DOHH2 (cell line): ENCODE measurements at regions not wholly inside any gene's neighbourhood (a gene's known extent, or its start where the extent isn't known, plus 50 kb on each side); places are given as distances from the start of the nearest gene placed in this dataset.
"Not testable (repeated sequence)": the region's sequence is repeated elsewhere in the genome, so short reads cannot be mapped to it uniquely, and the experiment has no call there.

ENCODE experiments used
- H3F3A ChIP-seq: fragments of 200-600 bp; sonication (generic), shearing (Covaris generic); 2 replicates; pipeline ENCODE4 v1.6.0; 2016; ENCODE audit warnings: antibody characterized with exemption, mild to moderate bottlenecking; ENCODE audit not compliant: control insufficient read depth, insufficient read depth
- H3K27ac ChIP-seq: fragments of 200-600 bp; sonication (generic); 2 replicates; pipeline ENCODE4 v1.5.1; 2014; ENCODE audit warnings: low read depth, mild to moderate bottlenecking, low read length, moderate library complexity
- H3K27me3 ChIP-seq: fragments of 200-600 bp; sonication (generic); 2 replicates; pipeline ENCODE4 v1.6.1; 2014; ENCODE audit warnings: mild to moderate bottlenecking, low read length, mixed read lengths; ENCODE audit not compliant: control insufficient read depth
- H3K36me3 ChIP-seq: fragments of 200-600 bp; sonication (generic); 2 replicates; pipeline ENCODE4 v1.6.1; 2014; ENCODE audit warnings: mild to moderate bottlenecking, low read length, moderate library complexity, mixed read lengths; ENCODE audit not compliant: control insufficient read depth
- H3K4me1 ChIP-seq: fragments of 200-600 bp; sonication (generic); 2 replicates; pipeline ENCODE4 v1.6.1; 2014; ENCODE audit warnings: mild to moderate bottlenecking, low read length, mixed read lengths; ENCODE audit not compliant: control insufficient read depth
- H3K4me2 ChIP-seq: fragments of 200-600 bp; sonication (generic); 2 replicates; pipeline ENCODE4 v1.6.0; 2014; ENCODE audit warnings: mild to moderate bottlenecking, low read length, moderate library complexity
- H3K4me3 ChIP-seq: fragments of 200-600 bp; sonication (generic); 2 replicates; pipeline ENCODE4 v1.5.1; 2014; ENCODE audit warnings: mild to moderate bottlenecking, low read length, mixed read lengths
- H3K79me2 ChIP-seq: fragments of 200-600 bp; sonication (generic); 2 replicates; pipeline ENCODE4 v1.6.1; 2014; ENCODE audit warnings: mild to moderate bottlenecking, low read length, mixed read lengths; ENCODE audit not compliant: control insufficient read depth
- H3K9me2 ChIP-seq: fragments of 200-600 bp; sonication (generic); replicated peaks from 2 replicates; pipeline ENCODE4 v1.6.1; 2014; ENCODE audit warnings: mild to moderate bottlenecking, low read length, mixed read lengths; ENCODE audit not compliant: control insufficient read depth
- H3K9me3 ChIP-seq: fragments of 200-600 bp; sonication (generic); 2 replicates; pipeline ENCODE4 v1.6.1; 2014; ENCODE audit warnings: antibody characterized with exemption, low read length, mixed read lengths; ENCODE audit not compliant: control insufficient read depth, insufficient read depth
- H4K20me1 ChIP-seq: fragments of 200-600 bp; sonication (generic); 2 replicates; pipeline ENCODE4 v1.6.0; 2014; ENCODE audit warnings: low read depth, mild to moderate bottlenecking, antibody characterized with exemption, low read length, moderate library complexity; ENCODE audit not compliant: control insufficient read depth, insufficient read depth
- CTCF ChIP-seq: fragments of 200-600 bp; sonication (generic); IDR thresholded peaks from one replicate; pipeline ENCODE4 v1.5.1; 2014; ENCODE audit warnings: antibody characterized with exemption, mild to moderate bottlenecking, low read depth, low read length; ENCODE audit not compliant: poor library complexity, severe bottlenecking
- EZH2phosphoT487 ChIP-seq: fragments of 200-600 bp; sonication (generic); IDR thresholded peaks from 2 replicates; pipeline ENCODE4 v1.6.1; 2017; ENCODE audit warnings: borderline replicate concordance, mild to moderate bottlenecking, antibody characterized with exemption, low read length, moderate library complexity, mixed read lengths

GRCh38 chr18:1034971-1035370 is 130.3 kb downstream of the ADCYAP1 start:
- Histone ChIP-seq H3K27me3 (no peaks in the 10 kb centered on the region), H3K9me2 (no peaks in the 10 kb centered on the region), H3F3A (no peaks in the 10 kb centered on the region), H3K4me1 (no peaks in the 10 kb centered on the region), H3K79me2 (no peaks in the 10 kb centered on the region), H3K27ac (no peak overlapping the region), H3K4me3 (no peak overlapping the region), H3K36me3 (no peaks in the 10 kb centered on the region), H3K4me2 (no peak overlapping the region), H4K20me1 (no peaks in the 10 kb centered on the region), H3K9me3 (no peaks in the 10 kb centered on the region)
- TF ChIP-seq CTCF (no peak), EZH2phosphoT487 (no peak)

- Histone ChIP-seq H3K27me3 (no peaks in the 10 kb centered on the region), H3K4me1 (no peaks in the 10 kb centered on the region), H3K9me3 (no peaks in the 10 kb centered on the region), H4K20me1 (no peaks in the 10 kb centered on the region), H3F3A (no peaks in the 10 kb centered on the region), H3K36me3 (no peaks in the 10 kb centered on the region), H3K4me2 (no peak overlapping the region), H3K9me2 (no peaks in the 10 kb centered on the region), H3K79me2 (no peaks in the 10 kb centered on the region), H3K4me3 (no peak overlapping the region), H3K27ac (no peak overlapping the region)
- TF ChIP-seq EZH2phosphoT487 (no peak), CTCF (no peak)
Measured at GRCh38 chr18:1036926-1037325, 132.3 kb downstream of the ADCYAP1 start.

- H3K4me2 ChIP-seq: no peak overlapping the region
- no peak overlapping the region for H3K27ac ChIP-seq
- H4K20me1 ChIP-seq: no peaks in the 10 kb centered on the region
- no peaks in the 10 kb centered on the region for H3K4me1 ChIP-seq
- H3K4me3 ChIP-seq: no peak overlapping the region
- no peaks in the 10 kb centered on the region for H3K27me3 ChIP-seq
- no peaks in the 10 kb centered on the region for H3K9me3 ChIP-seq
- H3F3A ChIP-seq: no peaks in the 10 kb centered on the region
- TF ChIP-seq EZH2phosphoT487 (no peak), CTCF (no peak)
- no peaks in the 10 kb centered on the region for H3K9me2 ChIP-seq
- H3K36me3 ChIP-seq: no peaks in the 10 kb centered on the region
- H3K79me2 ChIP-seq: no peaks in the 10 kb centered on the region
Measured at GRCh38 chr18:1037776-1038175, 133.1 kb downstream of the ADCYAP1 start.

- Histone ChIP-seq H3K4me3 (no peak overlapping the region), H3K27me3 (no peaks in the 10 kb centered on the region), H3K9me2 (no peaks in the 10 kb centered on the region), H3K27ac (no peak overlapping the region), H3K9me3 (no peaks in the 10 kb centered on the region), H4K20me1 (no peaks in the 10 kb centered on the region), H3K4me2 (no peak overlapping the region), H3K79me2 (no peaks in the 10 kb centered on the region), H3K36me3 (no peaks in the 10 kb centered on the region), H3K4me1 (no peaks in the 10 kb centered on the region), H3F3A (no peaks in the 10 kb centered on the region)
- no peak for TF ChIP-seq CTCF
- TF ChIP-seq EZH2phosphoT487: no peak
Measured at GRCh38 chr18:1039421-1039820, 134.8 kb downstream of the ADCYAP1 start.

GRCh38 chr18:1043039-1043438 is 138.4 kb downstream of the ADCYAP1 start:
- H3K9me2 ChIP-seq, H3K4me1 ChIP-seq, H3K9me3 ChIP-seq, H3K27ac ChIP-seq, H3K36me3 ChIP-seq, H3K4me2 ChIP-seq, H3K79me2 ChIP-seq, H3K4me3 ChIP-seq, H3F3A ChIP-seq, H4K20me1 ChIP-seq, H3K27me3 ChIP-seq: not testable (repeated sequence)
